ENCODE measurements at regions not wholly inside any gene's neighbourhood (a gene's known extent, or its start where the extent isn't known, plus 50 kb on each side); places are given as distances from the start of the nearest gene placed in this dataset.

DNA sequence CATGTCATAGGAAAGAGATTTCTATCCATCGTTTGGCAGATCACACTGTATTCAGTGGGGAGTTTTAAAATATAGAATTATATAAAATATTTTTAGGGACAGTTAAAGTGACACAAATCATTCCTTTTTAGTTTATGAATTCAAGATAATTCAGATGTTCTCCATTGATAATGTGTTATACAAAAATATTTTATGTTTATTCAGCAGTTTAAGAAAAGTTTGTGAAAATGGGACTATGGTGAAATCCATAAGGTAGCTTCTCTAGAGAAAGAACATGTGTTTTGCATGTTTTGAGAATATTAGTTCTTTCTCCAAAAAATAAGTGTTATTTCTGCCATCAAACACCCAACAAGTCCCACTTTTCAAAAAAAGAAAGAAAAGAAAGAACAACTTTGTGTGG is 122.9 kb downstream of the EMB start:
- TF ChIP-seq, protein P1, sequence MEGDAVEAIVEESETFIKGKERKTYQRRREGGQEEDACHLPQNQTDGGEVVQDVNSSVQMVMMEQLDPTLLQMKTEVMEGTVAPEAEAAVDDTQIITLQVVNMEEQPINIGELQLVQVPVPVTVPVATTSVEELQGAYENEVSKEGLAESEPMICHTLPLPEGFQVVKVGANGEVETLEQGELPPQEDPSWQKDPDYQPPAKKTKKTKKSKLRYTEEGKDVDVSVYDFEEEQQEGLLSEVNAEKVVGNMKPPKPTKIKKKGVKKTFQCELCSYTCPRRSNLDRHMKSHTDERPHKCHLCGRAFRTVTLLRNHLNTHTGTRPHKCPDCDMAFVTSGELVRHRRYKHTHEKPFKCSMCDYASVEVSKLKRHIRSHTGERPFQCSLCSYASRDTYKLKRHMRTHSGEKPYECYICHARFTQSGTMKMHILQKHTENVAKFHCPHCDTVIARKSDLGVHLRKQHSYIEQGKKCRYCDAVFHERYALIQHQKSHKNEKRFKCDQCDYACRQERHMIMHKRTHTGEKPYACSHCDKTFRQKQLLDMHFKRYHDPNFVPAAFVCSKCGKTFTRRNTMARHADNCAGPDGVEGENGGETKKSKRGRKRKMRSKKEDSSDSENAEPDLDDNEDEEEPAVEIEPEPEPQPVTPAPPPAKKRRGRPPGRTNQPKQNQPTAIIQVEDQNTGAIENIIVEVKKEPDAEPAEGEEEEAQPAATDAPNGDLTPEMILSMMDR (IDR thresholded peaks at IDR 0.05; ENCODE audit: low read depth, low read length): no peak
- TF ChIP-seq EZH2phosphoT487 (IDR thresholded peaks at IDR 0.05; ENCODE audit: low read depth): no peak
